ENCODE measurements at regions not wholly inside any gene's neighbourhood (a gene's known extent, or its start where the extent isn't known, plus 50 kb on each side); places are given as distances from the start of the nearest gene placed in this dataset.

DNA sequence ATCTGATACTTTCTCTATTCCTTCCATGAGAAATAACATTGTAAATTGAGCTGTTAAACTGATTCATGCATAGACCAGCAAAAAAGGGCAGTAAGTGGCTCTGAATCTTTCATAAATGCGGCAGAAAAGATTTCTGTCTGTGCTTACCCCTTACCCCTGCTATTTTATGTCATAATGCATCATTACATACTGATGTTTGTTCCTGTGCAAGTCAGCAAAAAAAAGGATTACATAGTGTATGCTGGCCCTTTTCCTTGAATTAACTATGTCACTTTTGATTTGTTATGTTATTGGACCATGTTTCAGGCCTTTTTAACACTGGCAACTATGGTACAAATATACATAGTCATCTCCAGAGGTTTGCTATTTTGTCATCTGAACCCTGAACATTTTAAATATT, 2159.7 kb downstream of the PCDH7 start:
- intact Hi-C loops (cut with DNase I), result no loop called here
- no peak for ATAC-seq
- no peak overlapping the region for H3K27ac ChIP-seq
- H3K9me3 ChIP-seq, result no peaks in the 10 kb centered on the region
- TF ChIP-seq, protein P1, sequence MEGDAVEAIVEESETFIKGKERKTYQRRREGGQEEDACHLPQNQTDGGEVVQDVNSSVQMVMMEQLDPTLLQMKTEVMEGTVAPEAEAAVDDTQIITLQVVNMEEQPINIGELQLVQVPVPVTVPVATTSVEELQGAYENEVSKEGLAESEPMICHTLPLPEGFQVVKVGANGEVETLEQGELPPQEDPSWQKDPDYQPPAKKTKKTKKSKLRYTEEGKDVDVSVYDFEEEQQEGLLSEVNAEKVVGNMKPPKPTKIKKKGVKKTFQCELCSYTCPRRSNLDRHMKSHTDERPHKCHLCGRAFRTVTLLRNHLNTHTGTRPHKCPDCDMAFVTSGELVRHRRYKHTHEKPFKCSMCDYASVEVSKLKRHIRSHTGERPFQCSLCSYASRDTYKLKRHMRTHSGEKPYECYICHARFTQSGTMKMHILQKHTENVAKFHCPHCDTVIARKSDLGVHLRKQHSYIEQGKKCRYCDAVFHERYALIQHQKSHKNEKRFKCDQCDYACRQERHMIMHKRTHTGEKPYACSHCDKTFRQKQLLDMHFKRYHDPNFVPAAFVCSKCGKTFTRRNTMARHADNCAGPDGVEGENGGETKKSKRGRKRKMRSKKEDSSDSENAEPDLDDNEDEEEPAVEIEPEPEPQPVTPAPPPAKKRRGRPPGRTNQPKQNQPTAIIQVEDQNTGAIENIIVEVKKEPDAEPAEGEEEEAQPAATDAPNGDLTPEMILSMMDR (IDR thresholded peaks at IDR 0.05), result no peak
- H3K36me3 ChIP-seq, result no peaks in the 10 kb centered on the region
- no peak for DNase-seq
- 85 to 87% methylated on average over 1 of the region's 1 CpG for WGBS, 2 donors
- H3K27me3 ChIP-seq, result no peaks in the 10 kb centered on the region
- H3K4me3 ChIP-seq, result no peak overlapping the region
- H3K4me1 ChIP-seq, result no peaks in the 10 kb centered on the region

DNA sequence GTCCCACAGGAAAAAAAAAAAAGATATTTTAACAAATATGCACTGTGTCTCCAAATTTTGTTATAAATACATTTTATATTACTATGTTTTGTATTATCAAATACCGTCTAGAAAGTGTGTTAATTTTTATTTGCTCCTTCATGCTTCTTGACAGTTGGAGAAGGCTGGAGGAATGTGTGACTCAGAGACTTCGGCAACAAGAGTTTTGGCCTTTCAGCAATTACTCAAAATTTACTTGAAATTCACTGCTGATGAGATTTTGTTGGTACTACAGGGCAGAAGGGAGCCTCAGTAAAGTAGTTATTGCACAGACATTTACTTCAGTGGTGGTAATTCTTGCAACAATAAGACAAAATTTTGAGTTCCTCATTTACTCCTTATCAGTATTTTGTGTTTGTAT, 2164.0 kb downstream of the PCDH7 start:
- WGBS, 2 donors, result 62 to 67% methylated on average over 2 of the region's 2 CpGs
- intact Hi-C loops (cut with DNase I), result no loop called here
- DNase-seq, result no peak

DNA sequence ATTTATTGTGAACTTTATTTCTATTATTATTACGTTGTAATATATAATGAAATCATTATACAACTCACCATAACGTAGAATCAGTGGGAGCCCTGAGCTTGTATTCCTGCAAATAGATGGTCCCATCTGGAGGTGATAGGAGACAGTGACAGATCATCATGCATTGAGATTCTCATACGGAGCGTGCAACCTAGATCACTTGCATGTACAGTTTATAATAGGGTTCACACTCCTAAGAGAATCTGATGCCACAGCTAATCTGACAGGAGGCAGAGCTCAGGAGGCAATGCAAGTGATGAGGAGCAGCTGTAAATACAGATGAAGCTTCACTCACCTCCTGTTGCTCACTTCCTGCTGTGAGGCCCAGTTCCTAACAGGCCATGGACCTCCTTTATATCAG, 2170.2 kb downstream of the PCDH7 start:
- Histone ChIP-seq H3K27me3 (no peaks in the 10 kb centered on the region), H3K36me3 (no peaks in the 10 kb centered on the region), H3K9me3 (no peaks in the 10 kb centered on the region), H3K4me1 (no peaks in the 10 kb centered on the region), H3K4me3 (no peak overlapping the region), H3K27ac (no peak overlapping the region)
- DNase-seq (no peak), ATAC-seq (no peak)
- 81 to 87% methylated on average over 4 of the region's 4 CpGs for WGBS, 2 donors
- intact Hi-C loops (cut with DNase I), result no loop called here
- TF ChIP-seq, protein P1 (IDR thresholded peaks at IDR 0.05), result no peak

More for the DNA sequence above, 2164.0 kb downstream of the PCDH7 start:
- TF ChIP-seq, protein P1 (IDR thresholded peaks at IDR 0.05), result no peak
- Histone ChIP-seq H3K9me3 (no peaks in the 10 kb centered on the region), H3K4me3 (no peak overlapping the region), H3K27me3 (no peaks in the 10 kb centered on the region), H3K36me3 (no peaks in the 10 kb centered on the region), H3K4me1 (no peaks in the 10 kb centered on the region), H3K27ac (no peak overlapping the region)
- no peak for ATAC-seq

DNA sequence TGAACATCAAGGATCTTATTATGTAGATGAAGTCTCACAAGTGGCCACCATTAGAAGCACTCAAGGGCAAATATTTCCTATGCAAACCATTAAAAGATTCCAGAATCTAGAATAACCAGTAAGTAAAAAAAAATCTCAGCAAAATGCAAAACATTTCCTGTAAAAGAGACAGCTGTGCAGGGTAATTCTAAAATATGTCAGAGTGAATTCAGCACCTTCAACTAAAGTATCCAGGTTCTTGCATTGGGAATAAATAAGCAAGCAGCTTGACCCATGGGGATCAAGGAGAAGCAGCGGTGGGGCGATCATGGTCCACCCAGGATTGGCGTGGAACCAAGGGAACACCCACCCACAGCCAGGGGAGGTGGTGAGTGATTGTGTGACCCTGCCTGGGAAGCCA, 2188.9 kb downstream of the PCDH7 start:
- WGBS, 2 donors, result 78 to 83% methylated on average over 3 of the region's 3 CpGs
- H3K4me3 ChIP-seq, result no peak overlapping the region
- intact Hi-C loops (cut with DNase I), result no loop called here
- DNase-seq (no peak), ATAC-seq (no peak)
- no peaks in the 10 kb centered on the region for H3K4me1 ChIP-seq
- peaks cover 0 to 44% (median 6%) of the 10 kb centered on the region in 11 donors for H3K9me3 ChIP-seq
- H3K27me3 ChIP-seq, result no peaks in the 10 kb centered on the region
- no peak overlapping the region for H3K27ac ChIP-seq
- no peaks in the 10 kb centered on the region for H3K36me3 ChIP-seq
- TF ChIP-seq, protein P1 (IDR thresholded peaks at IDR 0.05), result no peak

DNA sequence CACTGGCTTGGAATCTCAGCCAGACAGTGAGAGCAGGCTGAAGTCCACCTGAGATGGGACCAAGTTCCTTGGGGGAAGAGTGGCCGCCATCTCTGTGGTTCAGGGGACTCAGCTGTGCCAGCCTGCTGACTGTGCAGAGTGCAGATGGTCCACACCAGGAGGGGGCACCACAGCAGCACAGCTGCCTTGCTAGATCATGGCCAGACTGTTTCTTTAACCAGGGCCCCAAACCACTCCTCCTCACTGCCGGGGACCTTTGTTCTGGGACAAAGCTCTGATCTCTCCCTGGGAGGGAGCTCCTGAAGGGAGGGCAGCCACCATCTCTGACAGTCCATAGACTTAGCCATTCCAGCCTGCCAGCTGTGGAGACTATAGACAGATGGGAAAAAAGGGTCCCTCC, 2189.6 kb downstream of the PCDH7 start:
- intact Hi-C loops (cut with DNase I), result no loop called here
- Histone ChIP-seq H3K4me3 (no peak overlapping the region), H3K9me3 (peaks cover 0 to 47% (median 6%) of the 10 kb centered on the region in 11 donors), H3K4me1 (no peaks in the 10 kb centered on the region), H3K27me3 (no peaks in the 10 kb centered on the region), H3K27ac (no peak overlapping the region), H3K36me3 (no peaks in the 10 kb centered on the region)
- TF ChIP-seq, protein P1 (IDR thresholded peaks at IDR 0.05), result no peak
- ATAC-seq (no peak), DNase-seq (no peak)
- WGBS, 2 donors, result 80 to 89% methylated on average over 2 of the region's 2 CpGs
